NCI-H82 (cell line): ENCODE measurements at regions not wholly inside any gene's neighbourhood (a gene's known extent, or its start where the extent isn't known, plus 50 kb on each side); places are given as distances from the start of the nearest gene placed in this dataset.
A peak's percentile ranks its signal among the peaks of the same experiment; 100 is the strongest.
"Not testable (repeated sequence)": the region's sequence is repeated elsewhere in the genome, so short reads cannot be mapped to it uniquely, and the experiment has no call there.

Experiments used
- DNase-seq: peaks from one replicate; lab custom pipeline; 2025; lab: John Stamatoyannopoulos, UW

GRCh38 chr1:213779228-213779627 lies 208.5 kb upstream of the PROX1 start:
- DNase-seq, result no peak

GRCh38 chr1:213782941-213783672 lies 204.7 kb upstream of the PROX1 start:
- no peak for DNase-seq

GRCh38 chr1:213783893-213784292 lies 203.9 kb upstream of the PROX1 start:
- DNase-seq, result no peak

- DNase-seq, result no peak
Measured at GRCh38 chr1:213786683-213787082, 201.1 kb upstream of the PROX1 start.

- no peak for DNase-seq
Measured at GRCh38 chr1:213790565-213790964, 197.2 kb upstream of the PROX1 start.

- DNase-seq, result peak; percentile 27
Measured at GRCh38 chr1:213793482-213794067, 194.2 kb upstream of the PROX1 start.

- no peak for DNase-seq
Measured at GRCh38 chr1:213796525-213796924, 191.2 kb upstream of the PROX1 start.

- DNase-seq, result not testable (repeated sequence)
Measured at GRCh38 chr1:213808288-213808687, 179.5 kb upstream of the PROX1 start.

- no peak for DNase-seq
Measured at GRCh38 chr1:213817156-213817555, 170.6 kb upstream of the PROX1 start.

GRCh38 chr1:213820362-213821149 lies 167.2 kb upstream of the PROX1 start:
- no peak for DNase-seq

GRCh38 chr1:213821175-213821942 lies 166.4 kb upstream of the PROX1 start:
- no peak for DNase-seq

GRCh38 chr1:213821943-213822334 lies 165.8 kb upstream of the PROX1 start:
- no peak for DNase-seq

- DNase-seq, result no peak
Measured at GRCh38 chr1:213826891-213827290, 160.9 kb upstream of the PROX1 start.

GRCh38 chr1:213828867-213829266 lies 158.9 kb upstream of the PROX1 start:
- peak; percentile 67 for DNase-seq

- peak; percentile 58 for DNase-seq
Measured at GRCh38 chr1:213829780-213830179, 158.0 kb upstream of the PROX1 start.

- DNase-seq, result no peak
Measured at GRCh38 chr1:213830371-213830770, 157.4 kb upstream of the PROX1 start.

- DNase-seq, result no peak
Measured at GRCh38 chr1:213840575-213840974, 147.2 kb upstream of the PROX1 start.

GRCh38 chr1:213844632-213845031 lies 143.1 kb upstream of the PROX1 start:
- no peak for DNase-seq

GRCh38 chr1:213852107-213852506 lies 135.7 kb upstream of the PROX1 start:
- DNase-seq, result no peak

GRCh38 chr1:213858581-213858980 lies 129.2 kb upstream of the PROX1 start:
- DNase-seq, result no peak

GRCh38 chr1:213861841-213862240 lies 125.9 kb upstream of the PROX1 start:
- no peak for DNase-seq

- no peak for DNase-seq
Measured at GRCh38 chr1:213864091-213864490, 123.7 kb upstream of the PROX1 start.
